ENCODE measurements at regions not wholly inside any gene's neighbourhood (a gene's known extent, or its start where the extent isn't known, plus 50 kb on each side); places are given as distances from the start of the nearest gene placed in this dataset.

GRCh38 chr1:238727670-238728069 lies 658.7 kb upstream of the CHRM3 start:
- BruUV-seq (replicated peaks) = no TSS peak
- ChIA-PET POLR2A (no interaction called here), CTCF (no interaction called here)
- H3K27me3 Mint-ChIP-seq (ENCODE audit: insufficient read depth, unreplicated experiment) = peaks cover 3% of the 10 kb centered on the region
- H3K36me3 ChIP-seq (ENCODE audit: control insufficient read depth, insufficient read depth, low read length) = no peaks in the 10 kb centered on the region
- no peaks in the 10 kb centered on the region for H3K9me3 ChIP-seq
- intact Hi-C loops (cut with micrococcal nuclease; ENCODE audit: unreplicated experiment) = no loop called here
- no peaks in the 10 kb centered on the region for H3K27me3 ChIP-seq (replicated peaks; ENCODE audit: control insufficient read depth, insufficient read depth, low read length)
- H3K4me3 Mint-ChIP-seq (ENCODE audit: unreplicated experiment) = no peak overlapping the region
- no peak for TF ChIP-seq CTCF (IDR thresholded peaks at IDR 0.05; ENCODE audit: insufficient read depth in 1 of 2, low read depth in 1 of 2, low read length in 1 of 2, severe bottlenecking in 1 of 2, unreplicated experiment in 1 of 2)
- H3K27ac Mint-ChIP-seq (ENCODE audit: unreplicated experiment) = no peak overlapping the region
- no peak overlapping the region for H3K4me3 ChIP-seq (ENCODE audit: low read depth, low read length)
- no peak for DNase-seq
- no peaks in the 10 kb centered on the region for H3K4me1 Mint-ChIP-seq (ENCODE audit: low read depth, unreplicated experiment)
- H3K4me1 ChIP-seq = no peaks in the 10 kb centered on the region
- no peaks in the 10 kb centered on the region for H3K9me3 Mint-ChIP-seq (ENCODE audit: unreplicated experiment)
- no peaks in the 10 kb centered on the region for H3K36me3 Mint-ChIP-seq (ENCODE audit: insufficient read depth, unreplicated experiment)

- ChIA-PET CTCF (no interaction called here), POLR2A (no interaction called here)
- no peaks in the 10 kb centered on the region for H3K4me1 ChIP-seq
- DNase-seq = no peak
- H3K9me3 ChIP-seq = no peaks in the 10 kb centered on the region
- Mint-ChIP-seq H3K4me3 (ENCODE audit: unreplicated experiment) (no peak overlapping the region), H3K4me1 (ENCODE audit: low read depth, unreplicated experiment) (no peaks in the 10 kb centered on the region), H3K36me3 (ENCODE audit: insufficient read depth, unreplicated experiment) (no peaks in the 10 kb centered on the region), H3K27ac (ENCODE audit: unreplicated experiment) (no peak overlapping the region), H3K9me3 (ENCODE audit: unreplicated experiment) (no peaks in the 10 kb centered on the region), H3K27me3 (ENCODE audit: insufficient read depth, unreplicated experiment) (peaks cover 3% of the 10 kb centered on the region)
- H3K36me3 ChIP-seq (ENCODE audit: control insufficient read depth, insufficient read depth, low read length) = no peaks in the 10 kb centered on the region
- no peak for TF ChIP-seq CTCF (IDR thresholded peaks at IDR 0.05; ENCODE audit: insufficient read depth in 1 of 2, low read depth in 1 of 2, low read length in 1 of 2, severe bottlenecking in 1 of 2, unreplicated experiment in 1 of 2)
- H3K4me3 ChIP-seq (ENCODE audit: low read depth, low read length) = no peak overlapping the region
- intact Hi-C loops (cut with micrococcal nuclease; ENCODE audit: unreplicated experiment) = no loop called here
- H3K27me3 ChIP-seq (replicated peaks; ENCODE audit: control insufficient read depth, insufficient read depth, low read length) = no peaks in the 10 kb centered on the region
- BruUV-seq (replicated peaks) = no TSS peak
These were observed 663.6 kb upstream of the CHRM3 start for GRCh38 chr1:238722812-238723211.

- ChIA-PET CTCF (interaction anchor here (0.6 kb wide), 1 partner anchor 51 kb away, joined by 3 read pairs; no protein-coding TSS in a partner anchor), POLR2A (no interaction called here)
- H3K4me1 Mint-ChIP-seq (ENCODE audit: low read depth, unreplicated experiment) = no peaks in the 10 kb centered on the region
- H3K9me3 Mint-ChIP-seq (ENCODE audit: unreplicated experiment) = no peaks in the 10 kb centered on the region
- no peak overlapping the region for H3K4me3 ChIP-seq (ENCODE audit: low read depth, low read length)
- no peaks in the 10 kb centered on the region for H3K36me3 Mint-ChIP-seq (ENCODE audit: insufficient read depth, unreplicated experiment)
- DNase-seq = no peak
- no peaks in the 10 kb centered on the region for H3K27me3 Mint-ChIP-seq (ENCODE audit: insufficient read depth, unreplicated experiment)
- no peaks in the 10 kb centered on the region for H3K4me1 ChIP-seq
- intact Hi-C loops (cut with micrococcal nuclease; ENCODE audit: unreplicated experiment) = no loop called here
- TF ChIP-seq CTCF (IDR thresholded peaks at IDR 0.05; ENCODE audit: insufficient read depth in 1 of 2, low read depth in 1 of 2, low read length in 1 of 2, severe bottlenecking in 1 of 2, unreplicated experiment in 1 of 2) = no peak
- H3K36me3 ChIP-seq (ENCODE audit: control insufficient read depth, insufficient read depth, low read length) = no peaks in the 10 kb centered on the region
- H3K27ac Mint-ChIP-seq (ENCODE audit: unreplicated experiment) = no peak overlapping the region
- H3K9me3 ChIP-seq = no peaks in the 10 kb centered on the region
- no peak overlapping the region for H3K4me3 Mint-ChIP-seq (ENCODE audit: unreplicated experiment)
- no peaks in the 10 kb centered on the region for H3K27me3 ChIP-seq (replicated peaks; ENCODE audit: control insufficient read depth, insufficient read depth, low read length)
- BruUV-seq (replicated peaks) = no TSS peak
These were observed 675.7 kb upstream of the CHRM3 start for GRCh38 chr1:238710697-238711096.

Data from Caco-2 (cell line).